Muscle of back (tissue), 3 donors: ENCODE measurements at regions not wholly inside any gene's neighbourhood (a gene's known extent, or its start where the extent isn't known, plus 50 kb on each side); places are given as distances from the start of the nearest gene placed in this dataset.
"Not testable (repeated sequence)": the region's sequence is repeated elsewhere in the genome, so short reads cannot be mapped to it uniquely, and the experiment has no call there.

ENCODE experiments used
- DNase-seq, 3 donors: peaks; one replicate each; pipeline versions ENCODE4 v3.0.0 to v3.0.0-alpha.2; 2013

DNA sequence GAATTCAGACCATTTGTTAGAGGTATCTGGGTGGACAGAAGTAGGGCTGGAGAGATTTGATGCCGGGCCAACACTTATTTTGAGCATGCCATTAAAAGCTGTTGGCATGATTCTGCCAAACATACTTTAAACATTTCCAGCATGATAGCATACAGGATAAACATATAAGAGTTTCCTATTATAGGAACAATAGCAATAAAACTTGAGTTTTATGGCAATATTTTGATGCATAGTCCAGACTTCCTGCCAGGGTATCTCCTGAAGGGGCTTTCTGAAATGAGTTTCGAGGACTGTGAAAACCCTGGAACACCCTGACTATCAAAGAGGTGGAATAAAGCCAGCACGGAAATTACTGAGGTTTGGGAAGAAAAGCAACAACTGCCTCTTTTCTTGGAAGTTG lies 1398.0 kb upstream of the NXPH2 start:
- peak in 2 of 3 donors; percentile 15 to 27 for DNase-seq

DNA sequence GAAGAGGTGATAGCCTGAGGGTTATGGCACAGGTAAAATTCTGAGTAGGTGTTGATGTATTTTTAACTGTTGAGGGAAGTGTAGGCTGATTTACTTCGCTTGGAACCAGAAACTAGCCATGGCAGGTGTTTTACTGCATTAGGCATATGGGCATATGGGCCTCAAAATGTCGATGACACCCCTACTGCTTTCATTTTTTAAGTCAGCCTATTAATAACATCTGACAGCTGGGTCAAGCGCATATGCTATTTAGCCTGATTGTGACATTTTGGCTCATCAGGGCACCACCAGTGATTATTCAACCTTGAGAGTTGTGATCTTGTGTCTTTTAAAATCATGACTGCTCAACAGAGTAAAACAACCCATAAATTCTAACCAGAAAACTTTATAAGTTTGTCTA lies 1396.9 kb upstream of the NXPH2 start:
- DNase-seq, result no peak

DNA sequence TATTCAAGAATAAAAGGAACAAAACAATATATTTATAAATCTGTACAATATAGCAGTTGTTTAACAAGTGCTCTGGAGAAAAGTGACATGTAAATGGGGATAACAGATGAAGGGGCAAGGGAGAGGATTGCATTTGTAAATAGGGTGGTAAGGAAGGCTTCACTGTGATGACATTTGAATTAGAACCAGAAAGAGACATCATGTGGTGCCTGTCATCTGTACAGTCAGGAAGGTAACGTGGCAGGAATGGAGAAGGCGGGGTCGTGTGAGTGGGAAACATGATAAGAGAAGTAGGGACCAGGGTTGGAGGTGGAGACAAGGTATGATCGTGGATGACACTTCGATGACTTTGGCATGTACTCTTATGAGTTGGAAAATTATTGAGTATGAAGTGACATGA lies 1393.6 kb upstream of the NXPH2 start:
- no peak for DNase-seq

DNA sequence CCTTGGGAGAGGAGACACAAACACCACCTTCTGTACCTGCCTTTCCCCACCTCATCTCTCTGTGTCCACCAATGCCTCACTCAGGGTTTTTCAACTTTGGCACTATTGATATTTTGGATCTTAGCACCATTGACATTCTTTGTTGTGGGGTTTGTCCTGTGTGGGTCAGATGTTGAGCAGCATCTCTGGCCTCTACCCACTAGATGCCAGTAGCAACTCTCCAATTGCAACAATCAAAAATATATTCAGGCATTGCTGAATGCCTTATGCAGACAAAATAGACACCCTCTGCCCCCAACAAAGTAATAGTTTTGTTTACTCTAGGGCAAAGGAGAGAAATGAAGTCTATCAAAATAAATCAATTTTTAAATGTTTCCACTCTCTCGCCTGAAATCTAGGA lies 1384.3 kb upstream of the NXPH2 start:
- DNase-seq, result no peak

DNA sequence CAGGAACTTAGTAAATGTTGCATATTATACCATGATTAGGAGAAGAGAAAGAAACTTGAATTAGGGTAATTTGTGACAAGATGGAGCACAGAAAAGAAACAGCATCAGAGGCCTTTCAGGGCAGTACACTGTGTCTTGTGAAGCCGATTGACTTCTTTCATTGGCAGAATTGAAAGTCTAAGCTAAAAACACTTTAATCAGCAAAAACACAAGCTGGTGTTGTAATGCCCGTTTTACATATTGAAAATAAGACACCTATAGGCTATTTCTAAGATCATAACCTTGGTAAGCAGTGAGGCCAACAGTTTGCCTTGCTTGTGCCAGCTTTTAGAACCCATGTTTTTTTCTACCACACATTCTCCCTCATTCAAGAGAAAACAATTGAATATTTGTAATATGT lies 1378.1 kb upstream of the NXPH2 start:
- DNase-seq, result no peak

DNA sequence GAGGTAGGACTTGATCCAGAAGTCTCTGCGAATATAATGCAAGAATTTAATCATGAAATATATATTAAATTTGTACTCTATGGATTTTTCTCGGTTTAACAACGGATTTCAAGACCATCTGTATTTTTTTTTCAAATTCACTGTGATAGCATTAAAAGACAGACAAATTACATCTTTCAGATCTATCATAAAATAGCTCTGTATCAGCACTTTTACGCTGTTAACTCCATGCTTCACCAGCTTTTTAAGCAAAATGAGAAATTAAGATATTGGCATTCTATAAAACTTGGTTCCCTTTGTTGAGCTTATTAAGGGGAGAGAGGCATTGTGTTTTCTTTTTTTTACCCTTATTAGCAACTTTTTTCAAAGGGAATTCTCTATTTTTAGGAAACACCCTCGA lies 1377.6 kb upstream of the NXPH2 start:
- DNase-seq, result no peak

DNA sequence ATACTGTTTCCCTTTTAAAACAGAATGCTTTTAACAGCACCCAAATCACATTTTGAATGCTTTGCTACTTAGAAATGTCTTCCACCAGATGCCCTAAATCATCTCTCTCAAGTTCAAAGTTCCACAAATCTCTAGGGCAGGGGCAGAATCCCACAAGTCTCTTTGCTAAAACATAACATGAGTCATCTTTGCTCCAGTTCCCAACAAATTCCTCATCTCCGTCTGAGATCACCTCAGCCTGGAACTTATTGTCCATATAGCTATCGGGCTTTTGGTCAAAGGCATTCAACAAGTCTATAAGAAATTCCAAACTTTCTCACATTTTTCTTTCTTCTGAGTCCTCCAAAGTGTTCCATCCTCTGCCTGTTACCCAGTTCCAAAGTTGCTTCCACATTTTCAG lies 1374.5 kb upstream of the NXPH2 start:
- DNase-seq, result peak in 1 of 3 donors; percentile 30

DNA sequence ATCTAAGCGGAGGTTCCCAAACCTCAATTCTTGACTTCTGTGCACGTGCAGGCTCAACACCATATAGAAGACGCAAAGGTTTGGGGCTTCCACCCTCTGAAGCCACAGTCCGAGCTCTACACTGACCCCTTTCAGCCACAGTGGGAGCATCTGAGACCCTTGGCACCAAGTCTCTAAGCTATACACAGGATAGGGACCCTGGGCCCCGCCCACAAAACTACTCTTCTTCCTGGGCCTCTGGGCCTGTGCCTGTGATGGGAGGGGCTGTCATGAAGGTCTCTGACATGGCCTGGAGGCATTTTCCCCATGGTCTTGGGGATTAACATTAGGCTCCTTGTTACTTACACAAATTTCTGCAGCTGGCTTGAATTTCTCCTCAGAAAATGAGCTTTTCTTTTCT lies 1374.1 kb upstream of the NXPH2 start:
- DNase-seq, result no peak

DNA sequence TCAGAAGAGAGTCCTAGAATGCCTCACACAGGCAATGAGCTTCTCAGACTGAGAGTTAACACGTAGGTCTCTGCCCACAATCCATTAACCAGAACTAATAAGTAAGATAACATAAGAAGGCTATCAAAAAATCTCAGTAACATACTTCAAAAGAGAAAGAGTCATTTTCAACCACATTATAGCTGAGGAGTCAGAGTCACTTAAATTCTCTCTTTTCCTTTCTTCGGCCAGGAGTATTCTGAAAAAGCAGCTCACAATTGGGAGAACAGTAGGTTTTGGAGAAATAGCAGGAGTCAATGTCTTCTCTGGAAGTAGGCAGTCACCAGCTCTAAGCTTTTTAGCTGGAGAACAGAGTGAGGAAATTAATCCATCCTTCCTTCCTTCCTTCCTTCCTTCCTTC lies 1364.4 kb upstream of the NXPH2 start:
- no peak for DNase-seq

DNA sequence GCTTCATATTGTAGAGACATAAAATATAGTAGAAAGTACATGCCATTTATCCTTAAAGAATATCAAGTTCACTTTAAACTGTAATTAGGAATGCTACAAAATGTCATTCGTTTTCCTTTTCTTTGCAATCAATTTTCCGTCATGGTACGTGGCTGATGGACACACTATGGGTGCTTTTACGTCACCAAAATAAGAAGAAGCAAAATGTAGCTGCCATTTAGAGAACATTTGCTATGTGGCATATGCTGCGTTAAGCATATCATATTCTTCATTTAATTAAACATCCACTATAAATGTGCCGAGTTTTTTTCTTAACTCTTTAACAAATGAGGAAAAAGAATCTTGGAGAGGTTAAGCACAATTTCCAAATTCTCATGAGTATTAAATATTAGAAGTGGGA lies 1358.5 kb upstream of the NXPH2 start:
- no peak for DNase-seq

DNA sequence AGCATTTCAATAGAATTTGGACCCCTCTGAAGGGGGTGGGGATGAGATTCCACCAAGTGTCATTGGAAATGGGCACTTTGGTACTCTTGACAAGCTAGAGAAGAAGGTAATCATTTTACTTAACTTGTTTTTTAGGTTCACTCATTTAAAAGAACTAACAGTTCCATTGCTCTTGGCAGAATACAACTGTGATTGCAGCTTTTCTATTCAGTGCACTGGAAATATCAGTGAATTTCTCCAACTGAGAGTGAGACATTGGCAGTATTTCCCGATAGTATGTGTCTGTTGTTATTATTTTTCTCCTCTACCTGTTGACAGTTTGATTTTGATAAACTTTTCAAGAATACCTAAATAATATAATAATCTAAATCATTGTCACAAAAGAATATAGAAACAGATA lies 1356.7 kb upstream of the NXPH2 start:
- DNase-seq, result no peak

DNA sequence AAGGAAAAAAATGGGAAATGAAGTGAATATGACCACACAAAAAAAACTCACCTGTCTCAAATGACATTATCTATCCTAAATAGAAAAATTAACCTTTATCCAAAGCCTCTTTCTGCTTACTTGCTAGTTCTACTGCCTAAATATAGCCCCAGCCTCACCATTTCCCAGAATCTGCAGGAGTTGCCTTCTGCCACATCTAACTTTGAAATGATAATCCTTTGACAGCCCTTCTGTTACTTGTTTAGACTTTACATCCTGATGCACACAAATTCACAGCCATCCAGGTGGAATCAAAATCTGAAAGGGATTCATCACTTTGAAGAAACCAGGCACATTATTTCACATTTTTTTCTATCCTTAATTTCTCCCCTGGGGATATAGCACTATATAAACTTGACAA lies 1356.2 kb upstream of the NXPH2 start:
- no peak for DNase-seq

DNA sequence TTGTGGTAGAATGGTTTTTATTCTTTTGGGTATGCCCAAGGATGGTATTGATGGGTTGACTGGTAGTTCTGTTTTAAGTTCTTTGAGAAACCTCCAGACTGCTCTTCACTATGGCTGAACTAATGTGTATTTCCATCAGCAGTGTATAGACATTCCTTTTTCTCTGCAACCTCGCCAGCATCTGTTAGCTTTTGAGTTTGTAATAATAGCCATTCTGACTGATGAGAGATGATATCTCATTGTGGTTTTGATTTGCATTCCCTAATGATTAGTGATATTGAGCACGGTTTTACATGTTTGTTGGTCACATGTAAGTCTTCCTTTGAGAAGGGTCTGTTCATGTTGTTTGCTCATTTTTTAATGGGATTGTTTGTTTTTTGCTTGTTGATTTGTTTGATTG lies 1348.7 kb upstream of the NXPH2 start:
- no peak for DNase-seq

DNA sequence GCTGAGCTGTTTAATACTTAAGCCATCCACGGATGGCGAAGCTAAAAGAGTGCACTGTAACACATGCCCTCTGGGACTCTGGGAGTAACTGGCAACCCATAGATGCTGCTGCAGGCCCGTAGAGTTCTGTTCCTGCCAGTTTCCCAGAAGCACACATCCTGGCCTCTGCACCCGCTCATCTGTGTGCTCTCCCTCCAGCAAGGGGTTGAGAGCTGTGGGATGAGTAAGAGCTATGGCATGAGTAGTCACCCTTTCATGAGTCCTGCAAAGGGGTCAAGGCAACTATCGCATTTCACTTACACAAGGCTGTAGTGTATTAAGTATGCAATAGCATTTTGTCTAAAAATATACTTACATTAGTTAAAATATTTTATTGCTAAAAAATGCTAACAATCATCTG lies 1341.8 kb upstream of the NXPH2 start:
- DNase-seq, result no peak

DNA sequence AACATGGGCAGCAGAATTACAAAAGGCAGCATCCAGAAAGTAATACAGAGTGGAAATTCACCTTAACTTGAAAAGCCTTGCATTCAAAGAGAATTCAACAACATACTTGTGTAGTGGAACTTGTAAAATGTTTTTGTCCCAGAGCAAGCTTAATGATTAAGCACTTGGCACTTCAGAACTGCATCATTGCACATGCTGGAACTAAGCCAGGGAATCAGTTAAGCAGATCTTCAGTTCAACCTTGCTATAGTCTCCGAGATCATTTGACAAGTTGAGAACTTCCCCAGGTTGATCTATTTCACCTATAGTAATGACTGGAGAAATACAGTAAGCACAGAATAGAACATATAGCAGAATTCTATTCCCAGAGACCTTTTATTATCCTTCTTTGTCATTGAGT lies 1337.2 kb upstream of the NXPH2 start:
- no peak for DNase-seq

DNA sequence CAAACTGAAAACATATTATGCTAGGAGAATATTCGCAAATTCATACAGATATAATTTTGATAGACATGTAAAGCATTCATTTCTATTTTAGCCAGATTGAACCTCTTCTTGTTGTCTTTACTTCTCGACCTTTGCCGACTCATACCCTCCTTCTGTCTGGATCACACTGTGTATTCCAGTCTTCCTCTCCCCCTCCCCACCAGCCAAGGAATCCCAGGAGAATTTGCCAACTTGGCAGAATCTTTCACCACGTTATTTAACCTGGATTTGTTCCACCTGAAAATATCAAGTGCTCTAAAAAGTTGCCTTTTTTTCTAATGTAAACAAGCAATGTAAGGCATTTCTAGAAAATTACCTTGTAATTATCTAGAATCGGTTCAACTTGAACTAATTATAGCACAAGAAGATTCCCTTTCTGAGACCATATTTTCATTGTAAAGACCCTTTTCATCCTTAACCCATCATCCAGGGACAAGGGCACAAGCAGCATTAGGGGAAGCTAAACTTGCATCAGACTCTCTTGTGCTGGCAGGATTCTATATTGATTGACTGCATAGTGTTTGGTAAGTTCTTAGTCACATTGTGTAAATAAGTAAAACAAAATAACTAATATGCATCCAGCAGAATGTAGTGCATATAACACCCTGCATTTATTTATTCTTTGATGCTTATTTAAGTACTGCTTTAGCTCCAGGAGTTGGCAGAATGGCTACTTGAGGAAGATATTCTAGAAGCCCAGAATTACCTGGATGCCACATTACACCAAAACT lies 1328.7 kb upstream of the NXPH2 start:
- no peak for DNase-seq

DNA sequence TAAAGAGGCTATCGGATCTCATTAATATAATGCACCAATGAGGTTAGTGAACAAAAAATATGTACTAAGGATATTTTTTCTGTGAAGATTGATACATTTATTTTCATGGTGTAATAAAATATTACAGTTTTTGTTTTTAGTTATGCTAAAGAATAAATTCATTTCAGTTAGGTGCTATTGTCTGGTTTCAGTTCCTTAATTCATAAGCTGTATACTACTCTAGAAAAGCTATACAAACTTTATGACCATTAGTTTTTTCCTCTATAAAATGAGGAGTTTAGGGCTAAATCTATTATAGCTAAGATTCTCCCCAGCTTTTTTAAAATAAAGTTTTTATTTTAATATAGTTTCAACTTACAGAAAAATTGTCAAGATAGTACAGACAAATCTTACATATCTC lies 1311.7 kb upstream of the NXPH2 start:
- no peak for DNase-seq

DNA sequence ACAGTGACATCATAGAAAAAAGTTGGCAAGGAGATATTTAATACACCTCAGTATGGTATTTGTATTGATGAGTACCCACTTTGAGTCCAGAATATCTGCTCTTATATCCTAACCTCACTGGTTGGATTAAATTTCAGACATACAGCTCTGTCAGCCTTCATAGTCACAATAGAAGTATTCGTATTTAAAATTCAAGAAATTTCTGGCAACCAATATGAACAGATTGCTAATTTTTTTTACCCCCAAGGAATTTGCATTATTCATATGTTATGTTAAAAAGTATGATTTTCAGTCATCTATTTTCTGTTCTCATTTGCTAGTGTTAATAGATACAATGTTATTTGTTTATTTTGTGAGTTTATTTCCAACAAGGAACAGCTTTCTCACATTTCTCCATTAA lies 1306.8 kb upstream of the NXPH2 start:
- no peak for DNase-seq

DNA sequence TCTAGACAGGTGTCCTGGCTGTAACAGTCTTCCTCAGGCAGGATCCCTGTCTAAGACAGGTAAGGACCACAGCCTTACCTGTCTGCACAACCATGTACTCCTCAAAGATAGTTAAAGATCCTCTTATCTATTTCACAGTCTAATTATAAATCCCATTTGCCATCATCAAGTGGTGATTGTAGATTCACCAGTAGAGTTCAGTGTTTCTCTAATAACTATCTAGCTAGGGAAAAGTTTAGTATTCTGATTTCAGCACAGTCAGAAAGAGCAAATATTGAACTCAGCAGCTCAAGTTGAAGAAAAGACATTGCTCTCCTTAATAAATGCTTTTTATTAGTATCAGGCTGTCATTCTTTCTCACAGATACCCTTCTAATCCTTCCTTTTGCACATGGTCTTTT lies 1305.5 kb upstream of the NXPH2 start:
- peak in 1 of 3 donors; percentile 43 for DNase-seq

DNA sequence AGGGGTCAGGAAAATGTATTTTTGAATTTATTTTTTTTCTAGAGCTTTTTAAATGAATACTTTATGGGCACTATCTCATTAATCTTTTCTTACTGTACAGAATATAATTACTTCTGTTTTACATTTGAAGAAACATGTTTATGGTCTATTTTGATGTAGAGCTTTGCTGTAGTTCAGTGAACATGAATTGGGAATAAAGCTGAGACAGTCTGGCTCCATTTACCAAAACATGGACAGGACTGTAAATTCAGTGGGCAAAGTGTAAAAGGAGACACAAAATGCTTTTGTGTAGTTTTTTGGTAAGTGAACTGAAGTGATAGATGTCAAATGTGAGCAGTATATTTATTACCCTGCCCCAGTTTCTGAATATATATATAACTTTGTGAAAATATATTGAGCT lies 1298.8 kb upstream of the NXPH2 start:
- no peak for DNase-seq

DNA sequence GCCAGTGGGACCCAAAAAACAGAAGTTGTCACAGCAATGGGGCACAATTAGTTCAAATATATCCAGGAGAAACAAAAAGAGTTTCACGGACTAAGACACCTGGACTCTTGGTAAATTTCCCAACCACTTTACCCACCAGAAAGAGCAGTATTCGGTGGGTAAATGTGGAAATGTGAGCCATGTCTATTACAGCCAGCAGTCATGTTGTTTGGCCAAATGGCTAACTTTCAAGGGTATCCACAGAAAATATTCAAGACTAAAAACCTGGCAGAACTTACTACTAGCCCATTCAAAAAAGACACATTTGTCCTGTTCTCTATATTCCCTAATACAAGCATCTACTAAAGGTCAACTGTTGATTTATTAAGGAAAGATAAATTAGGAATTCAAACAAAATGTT lies 1296.0 kb upstream of the NXPH2 start:
- DNase-seq, result no peak

DNA sequence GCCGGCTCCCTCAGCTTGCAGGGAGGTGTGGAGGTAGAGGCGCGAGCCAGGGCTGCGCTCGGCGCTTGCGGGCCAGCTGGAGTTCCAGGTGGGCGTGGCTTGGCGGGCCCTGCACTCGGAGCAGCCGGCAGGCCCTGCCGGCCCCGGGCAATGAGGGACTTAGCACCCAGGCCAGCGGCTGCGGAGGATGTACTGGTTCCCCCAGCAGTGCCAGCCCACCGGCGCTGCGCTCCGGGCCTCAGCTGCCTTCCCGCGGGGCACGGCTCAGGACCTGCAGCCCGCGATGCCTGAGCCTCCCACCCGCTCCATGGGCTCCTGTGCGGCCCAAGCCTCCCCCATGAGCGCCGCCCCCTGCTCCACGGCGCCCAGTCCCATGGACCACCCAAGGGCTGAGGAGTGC lies 1293.6 kb upstream of the NXPH2 start:
- not testable (repeated sequence) for DNase-seq

DNA sequence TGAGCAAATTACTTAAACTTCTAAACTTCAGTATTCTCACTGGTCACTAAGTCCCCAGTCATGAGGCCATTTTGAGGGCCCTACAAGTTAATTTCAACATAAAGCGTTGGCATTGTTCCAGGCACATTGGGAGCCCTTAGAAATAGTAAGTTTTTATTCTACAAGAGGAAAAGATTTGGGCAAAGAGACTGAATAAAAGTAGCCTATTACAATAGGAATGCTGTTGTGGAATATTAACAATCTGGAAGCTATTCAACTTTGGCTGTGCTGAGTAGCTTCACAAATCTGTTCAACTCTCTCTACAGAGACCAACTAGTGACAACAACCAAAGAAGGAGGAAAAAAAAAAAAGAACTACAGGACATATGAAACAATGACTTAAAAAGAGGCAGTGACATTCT lies 1287.5 kb upstream of the NXPH2 start:
- peak; percentile 26 to 67 (median 28) for DNase-seq

DNA sequence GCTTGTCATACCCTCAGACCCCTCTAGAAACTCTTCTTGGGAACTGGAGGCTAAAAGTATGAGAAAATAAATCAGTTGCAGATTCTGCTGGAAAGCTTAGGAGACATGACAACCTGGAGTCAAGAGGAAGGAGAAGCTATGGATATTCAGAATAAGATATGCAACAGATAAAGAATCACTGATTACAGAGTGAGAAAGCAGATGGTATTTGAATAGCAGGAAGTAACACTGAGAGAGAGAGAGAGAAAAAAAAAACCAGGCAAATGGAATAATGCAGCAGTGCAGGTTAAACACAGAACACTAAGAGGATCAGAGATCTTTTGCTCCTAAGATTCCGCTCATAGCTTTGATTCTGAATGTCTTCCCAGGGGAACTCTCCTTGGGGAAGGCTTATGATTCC lies 1284.1 kb upstream of the NXPH2 start:
- DNase-seq, result no peak

DNA sequence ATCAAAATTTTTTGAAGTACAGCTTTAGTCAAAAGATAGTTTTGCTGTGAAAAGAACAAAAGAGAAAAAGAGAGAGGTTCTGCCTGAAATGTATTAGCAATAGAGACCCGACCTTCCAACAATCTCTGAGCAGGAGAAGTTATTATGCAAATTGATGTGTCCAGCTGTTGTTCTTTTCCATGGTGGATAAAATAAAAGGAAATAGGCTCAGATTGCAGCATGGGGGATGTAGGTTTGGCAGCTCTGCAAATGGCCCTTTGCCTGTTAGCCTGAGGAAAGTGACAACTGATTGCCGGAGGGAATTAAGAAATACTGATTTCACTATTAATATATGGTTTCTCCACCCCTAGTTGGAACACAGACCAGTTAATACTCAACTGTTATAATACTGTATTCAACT lies 1283.2 kb upstream of the NXPH2 start:
- peak; percentile 86 to 95 (median 89) for DNase-seq
